Gastrocnemius medialis (tissue), 4 donors: ENCODE measurements at regions not wholly inside any gene's neighbourhood (a gene's known extent, or its start where the extent isn't known, plus 50 kb on each side); places are given as distances from the start of the nearest gene placed in this dataset.

Experiments used
- POLR2A ChIP-seq, 2 donors: fragments of 450-650 bp; IDR thresholded peaks; one replicate each; pipeline ENCODE4 v1.6.1; 2017; ENCODE audit warnings: antibody characterized with exemption in 2 of 2, mild to moderate bottlenecking in 2 of 2, moderate library complexity in 2 of 2
- TF ChIP-seq, protein P1 (sequence below), 5 experiments: fragments of 450-650 bp in 3 of 5; fragments of 200-600 bp in 2 of 5; sonication (generic) in 2 of 5; IDR thresholded peaks in 4 of 5; conservative IDR thresholded peaks in 1 of 5; 1 replicate in 4 of 5; 2 replicates in 1 of 5; pipeline ENCODE4 v1.5.1; 2016 to 2019; ENCODE audit warnings: antibody characterized with exemption in 5 of 5, mild to moderate bottlenecking in 3 of 5, moderate library complexity in 3 of 5

DNA sequence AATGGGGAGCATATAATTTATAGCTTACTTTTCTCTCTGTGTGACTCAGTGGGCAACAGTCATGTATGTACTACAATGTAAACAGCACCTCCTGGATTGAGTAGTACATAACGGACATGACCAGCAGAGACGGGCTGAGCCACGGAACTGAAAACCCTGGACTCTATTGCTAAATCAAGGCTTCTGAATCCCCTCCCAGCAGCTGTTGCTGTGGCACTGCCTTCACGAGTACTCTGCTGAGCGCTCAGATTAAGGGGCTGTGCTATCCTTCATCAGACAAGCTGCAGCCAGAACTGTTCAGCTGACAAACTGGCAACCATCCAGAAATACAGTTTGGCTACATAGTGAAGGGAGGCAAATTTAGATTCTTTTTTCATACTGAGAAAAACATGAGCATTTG is 131.3 kb upstream of the CCDC180 start:
- TF ChIP-seq, protein P1, sequence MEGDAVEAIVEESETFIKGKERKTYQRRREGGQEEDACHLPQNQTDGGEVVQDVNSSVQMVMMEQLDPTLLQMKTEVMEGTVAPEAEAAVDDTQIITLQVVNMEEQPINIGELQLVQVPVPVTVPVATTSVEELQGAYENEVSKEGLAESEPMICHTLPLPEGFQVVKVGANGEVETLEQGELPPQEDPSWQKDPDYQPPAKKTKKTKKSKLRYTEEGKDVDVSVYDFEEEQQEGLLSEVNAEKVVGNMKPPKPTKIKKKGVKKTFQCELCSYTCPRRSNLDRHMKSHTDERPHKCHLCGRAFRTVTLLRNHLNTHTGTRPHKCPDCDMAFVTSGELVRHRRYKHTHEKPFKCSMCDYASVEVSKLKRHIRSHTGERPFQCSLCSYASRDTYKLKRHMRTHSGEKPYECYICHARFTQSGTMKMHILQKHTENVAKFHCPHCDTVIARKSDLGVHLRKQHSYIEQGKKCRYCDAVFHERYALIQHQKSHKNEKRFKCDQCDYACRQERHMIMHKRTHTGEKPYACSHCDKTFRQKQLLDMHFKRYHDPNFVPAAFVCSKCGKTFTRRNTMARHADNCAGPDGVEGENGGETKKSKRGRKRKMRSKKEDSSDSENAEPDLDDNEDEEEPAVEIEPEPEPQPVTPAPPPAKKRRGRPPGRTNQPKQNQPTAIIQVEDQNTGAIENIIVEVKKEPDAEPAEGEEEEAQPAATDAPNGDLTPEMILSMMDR (IDR thresholded peaks at IDR 0.05 in 4 of 5, conservative IDR thresholded peaks at IDR 0.05 in 1 of 5) = no peak
- no peak for TF ChIP-seq POLR2A (IDR thresholded peaks at IDR 0.05)
